GM21576 (cell line): ENCODE measurements at regions not wholly inside any gene's neighbourhood (a gene's known extent, or its start where the extent isn't known, plus 50 kb on each side); places are given as distances from the start of the nearest gene placed in this dataset.
"Not testable (repeated sequence)": the region's sequence is repeated elsewhere in the genome, so short reads cannot be mapped to it uniquely, and the experiment has no call there.

ENCODE experiments used
- ATAC-seq: cut with Tn5 transposase; IDR thresholded peaks from one replicate; pipeline ENCODE4 v1.9.1; 2021; ENCODE audit warnings: mild to moderate bottlenecking, moderate library complexity; ENCODE audit not compliant: unreplicated experiment

DNA sequence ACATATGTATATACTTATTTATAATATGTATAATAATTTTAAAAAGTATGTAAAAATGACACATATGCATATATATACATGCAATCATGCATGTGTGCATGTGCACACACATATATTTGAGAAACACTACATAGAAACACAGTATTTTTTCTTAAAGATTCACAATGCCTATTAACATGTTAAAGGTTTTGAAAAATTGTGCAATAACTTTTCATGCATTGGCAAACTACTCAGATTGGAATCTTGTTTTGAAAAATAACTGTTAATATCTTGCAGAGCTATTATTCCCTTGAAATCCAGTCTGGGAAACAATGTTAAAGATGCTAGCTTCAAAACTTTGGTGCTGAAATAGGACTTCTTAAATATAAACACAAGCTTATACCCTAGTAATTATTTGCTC, 256.2 kb upstream of the P2RY1 start:
- ATAC-seq, result no peak

DNA sequence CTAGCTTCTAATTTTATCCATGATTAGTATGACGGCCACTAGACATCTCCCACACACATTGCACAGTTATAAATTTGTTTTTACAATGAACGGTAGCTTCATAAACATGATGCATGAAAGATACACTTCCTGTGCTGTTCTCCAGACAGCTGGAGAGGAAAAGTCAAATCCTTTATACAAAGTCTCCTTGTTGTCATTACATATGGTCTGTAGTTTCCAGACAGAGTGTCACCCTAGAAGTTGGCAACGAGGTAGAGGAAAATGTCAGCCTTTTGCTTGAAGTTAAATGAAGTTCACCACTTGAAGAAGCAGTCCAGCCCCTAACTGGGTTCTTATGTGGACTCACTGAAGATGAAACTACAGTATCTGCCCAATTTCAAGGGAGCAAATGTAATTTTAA, 253.0 kb upstream of the P2RY1 start:
- no peak for ATAC-seq

- no peak for ATAC-seq
Observed at GRCh38 chr3:152583963-152584362, 251.0 kb upstream of the P2RY1 start.

GRCh38 chr3:152586974-152587373, 248.0 kb upstream of the P2RY1 start:
- no peak for ATAC-seq

GRCh38 chr3:152587861-152588260, 247.1 kb upstream of the P2RY1 start:
- no peak for ATAC-seq

GRCh38 chr3:152589644-152590043, 245.3 kb upstream of the P2RY1 start:
- no peak for ATAC-seq

- ATAC-seq, result no peak
Observed at GRCh38 chr3:152591515-152591914, 243.4 kb upstream of the P2RY1 start.

DNA sequence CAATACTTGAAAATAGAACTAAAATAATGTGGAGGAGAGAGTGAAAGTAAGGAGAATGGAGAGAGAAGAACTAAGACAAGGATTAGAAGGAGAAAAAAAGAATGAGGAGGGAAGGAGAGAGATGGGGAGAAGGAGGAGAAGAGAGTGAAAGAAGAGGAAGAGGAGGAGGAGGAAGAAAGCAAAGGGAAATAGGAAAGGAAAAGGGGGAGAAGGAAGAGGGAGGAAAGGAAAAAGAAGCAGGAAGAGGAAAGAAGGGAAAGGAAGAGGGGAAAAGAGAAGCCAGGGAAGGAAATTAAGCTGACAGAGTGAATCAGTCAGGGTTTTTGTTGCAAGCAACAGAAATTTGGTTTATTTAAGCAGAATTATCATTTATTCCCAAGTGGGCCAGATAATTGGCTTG, 241.7 kb upstream of the P2RY1 start:
- ATAC-seq, result no peak

- ATAC-seq, result peak; percentile 99
Observed at GRCh38 chr3:152595975-152596821, 238.7 kb upstream of the P2RY1 start.

GRCh38 chr3:152596832-152597231, 238.1 kb upstream of the P2RY1 start:
- not testable (repeated sequence) for ATAC-seq

DNA sequence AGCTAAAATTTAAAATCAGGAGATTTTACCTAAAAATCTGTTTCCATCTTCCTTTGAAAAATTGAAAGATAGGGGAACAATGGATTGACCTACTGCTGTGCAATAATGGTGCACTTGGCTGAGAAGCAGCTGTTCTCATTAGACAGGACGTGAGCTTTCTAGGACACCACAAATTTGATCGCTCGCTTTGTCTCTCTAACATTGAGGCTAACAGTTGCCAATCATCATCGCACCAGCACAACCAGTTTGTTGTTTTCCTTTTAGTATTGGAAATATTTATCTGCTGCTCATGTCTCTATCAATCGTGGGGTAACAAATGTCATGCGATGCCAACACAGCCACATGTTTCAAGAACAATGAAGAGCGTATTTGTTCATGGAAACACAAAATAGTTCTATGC, 228.8 kb upstream of the P2RY1 start:
- ATAC-seq, result no peak

- no peak for ATAC-seq
Observed at GRCh38 chr3:152607179-152607578, 227.8 kb upstream of the P2RY1 start.

GRCh38 chr3:152608696-152609594, 226.0 kb upstream of the P2RY1 start:
- ATAC-seq, result no peak

DNA sequence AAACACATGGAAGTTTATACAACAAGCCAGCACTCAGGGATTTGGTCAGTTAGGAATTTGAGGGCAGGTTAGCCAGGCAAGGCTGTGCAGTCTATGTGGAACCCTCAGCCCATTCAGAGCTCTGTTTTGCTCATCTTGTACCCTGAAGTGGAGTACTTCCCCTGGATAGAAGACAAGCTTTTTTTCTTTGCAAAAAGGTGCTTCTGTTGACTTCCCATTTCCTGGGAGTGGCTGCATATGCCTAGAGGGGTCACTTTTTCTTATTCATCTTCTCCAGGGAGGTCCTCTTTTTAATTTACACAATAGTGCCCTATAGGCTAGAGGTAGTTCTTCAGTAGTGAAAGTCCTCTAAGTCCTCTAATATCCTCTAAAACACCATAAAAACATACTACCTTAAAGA, 225.0 kb upstream of the P2RY1 start:
- ATAC-seq, result no peak

GRCh38 chr3:152610622-152611021, 224.3 kb upstream of the P2RY1 start:
- ATAC-seq, result no peak

- ATAC-seq, result no peak
Observed at GRCh38 chr3:152611905-152612304, 223.0 kb upstream of the P2RY1 start.

- ATAC-seq, result no peak
Observed at GRCh38 chr3:152613851-152614250, 221.1 kb upstream of the P2RY1 start.

DNA sequence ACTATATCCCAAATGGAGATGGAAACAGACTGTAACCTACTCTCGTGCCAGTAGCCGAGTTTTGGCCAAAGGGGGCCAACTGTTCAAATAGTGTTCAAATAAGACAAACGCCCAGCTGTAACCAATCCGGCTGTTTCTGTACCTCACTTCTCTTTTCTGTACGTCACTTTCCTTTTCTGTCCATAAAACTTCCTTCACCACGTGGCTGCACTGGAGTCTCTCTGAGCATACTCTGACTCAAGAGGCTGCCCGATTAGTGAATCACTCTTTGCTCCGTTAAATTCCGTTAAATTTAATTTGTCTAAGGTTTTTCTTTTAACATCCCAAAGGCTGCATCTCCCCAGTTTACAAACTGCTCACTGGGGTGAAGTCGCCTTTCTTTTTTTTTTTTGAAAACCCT, 219.2 kb upstream of the P2RY1 start:
- ATAC-seq, result no peak

GRCh38 chr3:152617609-152618008, 217.3 kb upstream of the P2RY1 start:
- ATAC-seq, result no peak

- ATAC-seq, result no peak
Observed at GRCh38 chr3:152618529-152618928, 216.4 kb upstream of the P2RY1 start.

DNA sequence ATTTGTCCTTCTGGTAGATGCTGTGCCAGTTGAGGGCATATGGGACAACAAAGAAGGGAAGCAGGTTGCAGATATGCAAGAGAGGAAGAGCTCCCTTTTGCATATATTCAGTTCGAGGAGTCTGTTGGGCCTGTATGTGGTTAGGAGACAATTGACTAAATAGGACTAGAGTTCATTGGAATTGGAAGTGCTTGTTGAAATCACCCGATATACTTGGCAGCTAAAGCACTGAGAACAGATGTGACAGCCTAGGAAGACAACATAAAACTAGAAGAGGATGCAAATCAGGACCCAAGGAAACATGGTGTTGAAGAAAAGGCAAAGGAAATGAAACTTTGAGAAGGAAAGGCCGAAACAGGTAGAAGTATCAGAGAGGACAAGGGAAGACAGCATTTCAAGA, 215.2 kb upstream of the P2RY1 start:
- ATAC-seq, result no peak

DNA sequence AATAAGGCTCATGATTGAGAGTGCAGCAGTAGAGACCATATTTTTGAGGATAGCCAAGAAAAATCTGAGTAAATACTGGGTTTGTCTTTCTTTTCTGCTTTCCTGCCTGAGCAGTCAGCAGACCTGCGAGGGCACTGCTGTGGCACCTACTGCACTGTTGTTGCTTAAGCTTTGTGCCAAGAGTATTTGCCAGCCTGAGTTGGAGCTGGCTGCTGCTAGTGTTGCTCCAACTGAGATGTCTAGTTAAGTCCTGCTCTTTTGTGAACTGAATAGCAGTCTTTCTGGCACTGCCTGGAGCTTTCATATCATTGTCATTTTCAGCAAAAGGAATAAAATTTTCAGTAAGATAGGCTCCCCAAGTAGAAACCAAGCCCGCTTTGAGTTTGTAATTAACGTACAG, 214.5 kb upstream of the P2RY1 start:
- no peak for ATAC-seq
